ENCODE measurements at regions not wholly inside any gene's neighbourhood (a gene's known extent, or its start where the extent isn't known, plus 50 kb on each side); places are given as distances from the start of the nearest gene placed in this dataset.

GRCh38 chr4:189504220-189504619 is 436.5 kb upstream of the FRG1 start:
- H3K9ac ChIP-seq (ENCODE audit: low read length), result no peak overlapping the region
- ChIA-PET POLR2A (no interaction called here), RAD21 (ENCODE audit: low non-redundant PET in 1 of 2, low total read pairs in 2 of 2, uncharacterized antibody in 2 of 2, unreplicated experiment in 2 of 2) (no interaction called here), CTCF (no interaction called here)
- ATAC-seq, result no peak
- no peaks in the 10 kb centered on the region for H3K36me3 ChIP-seq (ENCODE audit: control insufficient read depth in 1 of 2, insufficient read depth in 2 of 2, low read length in 2 of 2)
- no peak overlapping the region for H3K4me3 ChIP-seq (replicated peaks in 1 of 2; ENCODE audit: low read depth in 1 of 2, low read length in 2 of 2)
- BruUV-seq (replicated peaks), result no TSS peak
- no peaks in the 10 kb centered on the region for H3K79me2 ChIP-seq (ENCODE audit: insufficient read depth, low read length)
- H3K4me2 ChIP-seq (ENCODE audit: low read length), result no peak overlapping the region
- H3K9me3 ChIP-seq (ENCODE audit: control insufficient read depth in 1 of 2, insufficient read depth in 1 of 2, low read depth in 1 of 2, low read length in 2 of 2), result no peaks in the 10 kb centered on the region
- H4K20me1 ChIP-seq (ENCODE audit: insufficient read depth), result no peaks in the 10 kb centered on the region
- intact Hi-C loops (cut with micrococcal nuclease), result no loop called here
- no peaks in the 10 kb centered on the region for H3K4me1 ChIP-seq (ENCODE audit: control insufficient read depth in 1 of 2, insufficient read depth in 2 of 2, low read length in 2 of 2)
- H3K9me2 ChIP-seq (ENCODE audit: insufficient read depth), result no peaks in the 10 kb centered on the region
- H3K27me3 ChIP-seq (ENCODE audit: insufficient read depth, low read length), result no peaks in the 10 kb centered on the region
- no peak overlapping the region for H2AFZ ChIP-seq (ENCODE audit: low read depth, low read length, poor library complexity, severe bottlenecking)
- DNase-seq (ENCODE audit: low read depth, low spot score), result no peak
- H3K27ac ChIP-seq (ENCODE audit: low read depth, low read length), result no peak overlapping the region
- no peak for TF ChIP-seq EZH2 (IDR thresholded peaks at IDR 0.05)
- no peak for TF ChIP-seq CEBPB (IDR thresholded peaks at IDR 0.05; ENCODE audit: low read depth)
- no peak for TF ChIP-seq CBX3 (IDR thresholded peaks at IDR 0.05; ENCODE audit: low read depth)
- no peak for TF ChIP-seq YY1 (IDR thresholded peaks at IDR 0.05; ENCODE audit: extremely low read depth, insufficient replicate concordance, low read depth, low read length)
- TF ChIP-seq FOSL1 (IDR thresholded peaks at IDR 0.05; ENCODE audit: low read depth), result no peak
- no peak for TF ChIP-seq POLR2AphosphoS5 (IDR thresholded peaks at IDR 0.05; ENCODE audit: low read depth, low read length)
- no peak for TF ChIP-seq SP1 (IDR thresholded peaks at IDR 0.05; ENCODE audit: low read depth)
- no peak for TF ChIP-seq ZFX (IDR thresholded peaks at IDR 0.05)
- no peak for TF ChIP-seq EZH2phosphoT487 (IDR thresholded peaks at IDR 0.05; ENCODE audit: borderline replicate concordance)
- TF ChIP-seq, protein P1, sequence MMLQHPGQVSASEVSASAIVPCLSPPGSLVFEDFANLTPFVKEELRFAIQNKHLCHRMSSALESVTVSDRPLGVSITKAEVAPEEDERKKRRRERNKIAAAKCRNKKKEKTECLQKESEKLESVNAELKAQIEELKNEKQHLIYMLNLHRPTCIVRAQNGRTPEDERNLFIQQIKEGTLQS (IDR thresholded peaks at IDR 0.05), result no peak
- TF ChIP-seq SIN3A (IDR thresholded peaks at IDR 0.05; ENCODE audit: low read depth), result no peak
- TF ChIP-seq ZBTB33 (IDR thresholded peaks at IDR 0.05; ENCODE audit: extremely low read depth, insufficient replicate concordance, low read length), result no peak
- TF ChIP-seq, protein P2, sequence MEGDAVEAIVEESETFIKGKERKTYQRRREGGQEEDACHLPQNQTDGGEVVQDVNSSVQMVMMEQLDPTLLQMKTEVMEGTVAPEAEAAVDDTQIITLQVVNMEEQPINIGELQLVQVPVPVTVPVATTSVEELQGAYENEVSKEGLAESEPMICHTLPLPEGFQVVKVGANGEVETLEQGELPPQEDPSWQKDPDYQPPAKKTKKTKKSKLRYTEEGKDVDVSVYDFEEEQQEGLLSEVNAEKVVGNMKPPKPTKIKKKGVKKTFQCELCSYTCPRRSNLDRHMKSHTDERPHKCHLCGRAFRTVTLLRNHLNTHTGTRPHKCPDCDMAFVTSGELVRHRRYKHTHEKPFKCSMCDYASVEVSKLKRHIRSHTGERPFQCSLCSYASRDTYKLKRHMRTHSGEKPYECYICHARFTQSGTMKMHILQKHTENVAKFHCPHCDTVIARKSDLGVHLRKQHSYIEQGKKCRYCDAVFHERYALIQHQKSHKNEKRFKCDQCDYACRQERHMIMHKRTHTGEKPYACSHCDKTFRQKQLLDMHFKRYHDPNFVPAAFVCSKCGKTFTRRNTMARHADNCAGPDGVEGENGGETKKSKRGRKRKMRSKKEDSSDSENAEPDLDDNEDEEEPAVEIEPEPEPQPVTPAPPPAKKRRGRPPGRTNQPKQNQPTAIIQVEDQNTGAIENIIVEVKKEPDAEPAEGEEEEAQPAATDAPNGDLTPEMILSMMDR (IDR thresholded peaks at IDR 0.05 in 2 of 3, conservative IDR thresholded peaks at IDR 0.05 in 1 of 3; ENCODE audit: borderline replicate concordance in 1 of 3, insufficient read depth in 1 of 3, low read depth in 2 of 3, low read length in 2 of 3), result no peak
- TF ChIP-seq, protein P3, sequence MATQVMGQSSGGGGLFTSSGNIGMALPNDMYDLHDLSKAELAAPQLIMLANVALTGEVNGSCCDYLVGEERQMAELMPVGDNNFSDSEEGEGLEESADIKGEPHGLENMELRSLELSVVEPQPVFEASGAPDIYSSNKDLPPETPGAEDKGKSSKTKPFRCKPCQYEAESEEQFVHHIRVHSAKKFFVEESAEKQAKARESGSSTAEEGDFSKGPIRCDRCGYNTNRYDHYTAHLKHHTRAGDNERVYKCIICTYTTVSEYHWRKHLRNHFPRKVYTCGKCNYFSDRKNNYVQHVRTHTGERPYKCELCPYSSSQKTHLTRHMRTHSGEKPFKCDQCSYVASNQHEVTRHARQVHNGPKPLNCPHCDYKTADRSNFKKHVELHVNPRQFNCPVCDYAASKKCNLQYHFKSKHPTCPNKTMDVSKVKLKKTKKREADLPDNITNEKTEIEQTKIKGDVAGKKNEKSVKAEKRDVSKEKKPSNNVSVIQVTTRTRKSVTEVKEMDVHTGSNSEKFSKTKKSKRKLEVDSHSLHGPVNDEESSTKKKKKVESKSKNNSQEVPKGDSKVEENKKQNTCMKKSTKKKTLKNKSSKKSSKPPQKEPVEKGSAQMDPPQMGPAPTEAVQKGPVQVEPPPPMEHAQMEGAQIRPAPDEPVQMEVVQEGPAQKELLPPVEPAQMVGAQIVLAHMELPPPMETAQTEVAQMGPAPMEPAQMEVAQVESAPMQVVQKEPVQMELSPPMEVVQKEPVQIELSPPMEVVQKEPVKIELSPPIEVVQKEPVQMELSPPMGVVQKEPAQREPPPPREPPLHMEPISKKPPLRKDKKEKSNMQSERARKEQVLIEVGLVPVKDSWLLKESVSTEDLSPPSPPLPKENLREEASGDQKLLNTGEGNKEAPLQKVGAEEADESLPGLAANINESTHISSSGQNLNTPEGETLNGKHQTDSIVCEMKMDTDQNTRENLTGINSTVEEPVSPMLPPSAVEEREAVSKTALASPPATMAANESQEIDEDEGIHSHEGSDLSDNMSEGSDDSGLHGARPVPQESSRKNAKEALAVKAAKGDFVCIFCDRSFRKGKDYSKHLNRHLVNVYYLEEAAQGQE (IDR thresholded peaks at IDR 0.05; ENCODE audit: low read depth), result no peak
- TF ChIP-seq, protein P4, sequence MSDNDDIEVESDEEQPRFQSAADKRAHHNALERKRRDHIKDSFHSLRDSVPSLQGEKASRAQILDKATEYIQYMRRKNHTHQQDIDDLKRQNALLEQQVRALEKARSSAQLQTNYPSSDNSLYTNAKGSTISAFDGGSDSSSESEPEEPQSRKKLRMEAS (IDR thresholded peaks at IDR 0.05), result no peak
- TF ChIP-seq SRF (IDR thresholded peaks at IDR 0.05; ENCODE audit: low read depth), result no peak
- TF ChIP-seq ELF1 (IDR thresholded peaks at IDR 0.05; ENCODE audit: borderline replicate concordance, low read depth), result no peak
- no peak for TF ChIP-seq POLR2A (IDR thresholded peaks at IDR 0.05; ENCODE audit: borderline replicate concordance, extremely low read depth, insufficient read depth, insufficient read length)
- TF ChIP-seq TCF7L2 (IDR thresholded peaks at IDR 0.05; ENCODE audit: borderline replicate concordance, extremely low read depth, insufficient read depth, insufficient read length), result no peak
